Breast epithelium (tissue), 3 donors: ENCODE measurements at regions not wholly inside any gene's neighbourhood (a gene's known extent, or its start where the extent isn't known, plus 50 kb on each side); places are given as distances from the start of the nearest gene placed in this dataset.

ENCODE experiments used
- POLR2AphosphoS5 ChIP-seq, 3 donors: sonication (generic); formaldehyde crosslinking; IDR thresholded peaks; one replicate each; pipeline ENCODE4 v1.6.1; 2017; ENCODE audit warnings: antibody characterized with exemption in 3 of 3
- TF ChIP-seq, protein P1 (sequence below), 3 donors: fragments of 450-650 bp; IDR thresholded peaks; one replicate each; pipeline ENCODE4 v1.5.1; 2016 to 2017; ENCODE audit warnings: antibody characterized with exemption in 3 of 3, mild to moderate bottlenecking in 3 of 3, moderate library complexity in 3 of 3

DNA sequence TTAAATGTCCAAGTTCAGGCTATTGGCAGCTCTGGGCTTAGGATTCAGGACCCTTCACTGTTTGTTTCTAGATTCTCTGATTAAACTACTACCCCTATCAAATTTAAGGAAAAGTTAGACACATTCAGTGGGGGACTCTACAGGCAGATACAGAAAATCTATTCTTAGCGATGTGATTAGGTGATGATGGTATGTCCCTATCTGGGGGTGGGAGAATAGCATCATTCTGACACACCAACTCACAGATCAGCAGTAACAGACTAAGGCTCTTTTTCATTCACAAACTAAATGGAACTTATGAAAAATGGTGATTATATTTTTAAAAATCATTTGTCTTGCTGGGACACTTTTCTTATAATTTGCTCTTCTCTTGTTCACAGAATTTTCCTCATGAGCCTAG, 232.9 kb upstream of the CDH2 start:
- TF ChIP-seq, protein P1, sequence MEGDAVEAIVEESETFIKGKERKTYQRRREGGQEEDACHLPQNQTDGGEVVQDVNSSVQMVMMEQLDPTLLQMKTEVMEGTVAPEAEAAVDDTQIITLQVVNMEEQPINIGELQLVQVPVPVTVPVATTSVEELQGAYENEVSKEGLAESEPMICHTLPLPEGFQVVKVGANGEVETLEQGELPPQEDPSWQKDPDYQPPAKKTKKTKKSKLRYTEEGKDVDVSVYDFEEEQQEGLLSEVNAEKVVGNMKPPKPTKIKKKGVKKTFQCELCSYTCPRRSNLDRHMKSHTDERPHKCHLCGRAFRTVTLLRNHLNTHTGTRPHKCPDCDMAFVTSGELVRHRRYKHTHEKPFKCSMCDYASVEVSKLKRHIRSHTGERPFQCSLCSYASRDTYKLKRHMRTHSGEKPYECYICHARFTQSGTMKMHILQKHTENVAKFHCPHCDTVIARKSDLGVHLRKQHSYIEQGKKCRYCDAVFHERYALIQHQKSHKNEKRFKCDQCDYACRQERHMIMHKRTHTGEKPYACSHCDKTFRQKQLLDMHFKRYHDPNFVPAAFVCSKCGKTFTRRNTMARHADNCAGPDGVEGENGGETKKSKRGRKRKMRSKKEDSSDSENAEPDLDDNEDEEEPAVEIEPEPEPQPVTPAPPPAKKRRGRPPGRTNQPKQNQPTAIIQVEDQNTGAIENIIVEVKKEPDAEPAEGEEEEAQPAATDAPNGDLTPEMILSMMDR (IDR thresholded peaks at IDR 0.05), result no peak
- no peak for TF ChIP-seq POLR2AphosphoS5 (IDR thresholded peaks at IDR 0.05)
